ENCODE measurements at regions not wholly inside any gene's neighbourhood (a gene's known extent, or its start where the extent isn't known, plus 50 kb on each side); places are given as distances from the start of the nearest gene placed in this dataset.
"Not testable (repeated sequence)": the region's sequence is repeated elsewhere in the genome, so short reads cannot be mapped to it uniquely, and the experiment has no call there.

GRCh38 chr4:126658411-126658810 is 974.3 kb upstream of the INTU start:
- H3K4me3 ChIP-seq (ENCODE audit: low read length): no peak overlapping the region
- H3K27me3 ChIP-seq (ENCODE audit: control insufficient read depth, low read length): no peaks in the 10 kb centered on the region
- no peak overlapping the region for H3K4me2 ChIP-seq (ENCODE audit: low read length)
- no peaks in the 10 kb centered on the region for H3K36me3 ChIP-seq (ENCODE audit: control insufficient read depth, low read length)
- no peaks in the 10 kb centered on the region for H4K20me1 ChIP-seq (ENCODE audit: control insufficient read depth, insufficient read depth, low read depth, low read length)
- H3F3A ChIP-seq (ENCODE audit: control insufficient read depth, insufficient read depth): no peaks in the 10 kb centered on the region
- no peaks in the 10 kb centered on the region for H3K79me2 ChIP-seq (ENCODE audit: control insufficient read depth, low read length)
- H3K27ac ChIP-seq (ENCODE audit: low read depth, low read length): no peak overlapping the region
- H3K4me1 ChIP-seq (ENCODE audit: control insufficient read depth, low read length): no peaks in the 10 kb centered on the region
- no peaks in the 10 kb centered on the region for H3K9me3 ChIP-seq (ENCODE audit: control insufficient read depth, insufficient read depth, low read length)
- no peaks in the 10 kb centered on the region for H3K9me2 ChIP-seq (replicated peaks; ENCODE audit: control insufficient read depth, low read length)
- TF ChIP-seq CTCF (IDR thresholded peaks at IDR 0.05; ENCODE audit: low read depth, low read length, poor library complexity, severe bottlenecking): no peak
- no peak for TF ChIP-seq EZH2phosphoT487 (IDR thresholded peaks at IDR 0.05; ENCODE audit: borderline replicate concordance, low read length)

GRCh38 chr4:126661194-126661593 is 971.6 kb upstream of the INTU start:
- no peaks in the 10 kb centered on the region for H3K4me1 ChIP-seq (ENCODE audit: control insufficient read depth, low read length)
- H3K79me2 ChIP-seq (ENCODE audit: control insufficient read depth, low read length): no peaks in the 10 kb centered on the region
- H4K20me1 ChIP-seq (ENCODE audit: control insufficient read depth, insufficient read depth, low read depth, low read length): no peaks in the 10 kb centered on the region
- H3F3A ChIP-seq (ENCODE audit: control insufficient read depth, insufficient read depth): no peaks in the 10 kb centered on the region
- H3K27ac ChIP-seq (ENCODE audit: low read depth, low read length): no peak overlapping the region
- no peaks in the 10 kb centered on the region for H3K36me3 ChIP-seq (ENCODE audit: control insufficient read depth, low read length)
- H3K9me3 ChIP-seq (ENCODE audit: control insufficient read depth, insufficient read depth, low read length): no peaks in the 10 kb centered on the region
- no peak overlapping the region for H3K4me2 ChIP-seq (ENCODE audit: low read length)
- TF ChIP-seq EZH2phosphoT487 (IDR thresholded peaks at IDR 0.05; ENCODE audit: borderline replicate concordance, low read length) (no peak), CTCF (IDR thresholded peaks at IDR 0.05; ENCODE audit: low read depth, low read length, poor library complexity, severe bottlenecking) (no peak)
- H3K27me3 ChIP-seq (ENCODE audit: control insufficient read depth, low read length): no peaks in the 10 kb centered on the region
- H3K9me2 ChIP-seq (replicated peaks; ENCODE audit: control insufficient read depth, low read length): no peaks in the 10 kb centered on the region
- no peak overlapping the region for H3K4me3 ChIP-seq (ENCODE audit: low read length)

- Histone ChIP-seq H3K4me3 (ENCODE audit: low read length) (no peak overlapping the region), H3K79me2 (ENCODE audit: control insufficient read depth, low read length) (no peaks in the 10 kb centered on the region), H3K9me3 (ENCODE audit: control insufficient read depth, insufficient read depth, low read length) (no peaks in the 10 kb centered on the region), H3K36me3 (ENCODE audit: control insufficient read depth, low read length) (no peaks in the 10 kb centered on the region), H3K27ac (ENCODE audit: low read depth, low read length) (no peak overlapping the region), H3F3A (ENCODE audit: control insufficient read depth, insufficient read depth) (no peaks in the 10 kb centered on the region), H4K20me1 (ENCODE audit: control insufficient read depth, insufficient read depth, low read depth, low read length) (no peaks in the 10 kb centered on the region), H3K9me2 (replicated peaks; ENCODE audit: control insufficient read depth, low read length) (no peaks in the 10 kb centered on the region), H3K4me2 (ENCODE audit: low read length) (no peak overlapping the region), H3K4me1 (ENCODE audit: control insufficient read depth, low read length) (no peaks in the 10 kb centered on the region), H3K27me3 (ENCODE audit: control insufficient read depth, low read length) (no peaks in the 10 kb centered on the region)
- TF ChIP-seq EZH2phosphoT487 (IDR thresholded peaks at IDR 0.05; ENCODE audit: borderline replicate concordance, low read length) (no peak), CTCF (IDR thresholded peaks at IDR 0.05; ENCODE audit: low read depth, low read length, poor library complexity, severe bottlenecking) (no peak)
These were observed 967.9 kb upstream of the INTU start for GRCh38 chr4:126664839-126665238.

- H3K79me2 ChIP-seq (ENCODE audit: control insufficient read depth, low read length); H4K20me1 ChIP-seq (ENCODE audit: control insufficient read depth, insufficient read depth, low read depth, low read length); H3K27ac ChIP-seq (ENCODE audit: low read depth, low read length); H3K9me2 ChIP-seq (replicated peaks; ENCODE audit: control insufficient read depth, low read length); H3K4me2 ChIP-seq (ENCODE audit: low read length); H3K9me3 ChIP-seq (ENCODE audit: control insufficient read depth, insufficient read depth, low read length); H3K4me3 ChIP-seq (ENCODE audit: low read length); H3K27me3 ChIP-seq (ENCODE audit: control insufficient read depth, low read length); H3K36me3 ChIP-seq (ENCODE audit: control insufficient read depth, low read length); H3K4me1 ChIP-seq (ENCODE audit: control insufficient read depth, low read length); H3F3A ChIP-seq (ENCODE audit: control insufficient read depth, insufficient read depth): not testable (repeated sequence)
These were observed 962.7 kb upstream of the INTU start for GRCh38 chr4:126670038-126670437.
